H1 (cell line): ENCODE measurements at regions not wholly inside any gene's neighbourhood (a gene's known extent, or its start where the extent isn't known, plus 50 kb on each side); places are given as distances from the start of the nearest gene placed in this dataset.

Experiments used
- CHD1 ChIP-seq: IDR thresholded peaks from 2 replicates; pipeline ENCODE4 v1.6.1; 2012; ENCODE audit warnings: low read depth, low read length, improper control_type of control experiment
- EZH2 ChIP-seq: fragments of 200-600 bp; sonication (generic); IDR thresholded peaks from 2 replicates; pipeline ENCODE4 v1.7.1; 2012; ENCODE audit warnings: low read depth, mild to moderate bottlenecking, moderate library complexity, low read length, inconsistent platforms; ENCODE audit not compliant: severe bottlenecking
- JUND ChIP-seq: IDR thresholded peaks from 2 replicates; pipeline ENCODE4 v1.6.1; 2011; ENCODE audit warnings: mild to moderate bottlenecking, improper control_type of control experiment, low read length
- RBBP5 ChIP-seq: IDR thresholded peaks from 2 replicates; pipeline ENCODE4 v1.7.1; 2012; ENCODE audit warnings: low read depth, mild to moderate bottlenecking, inconsistent platforms, low read length, moderate library complexity, borderline replicate concordance
- TBP ChIP-seq: IDR thresholded peaks from 2 replicates; pipeline ENCODE4 v1.6.1; 2011; ENCODE audit warnings: low read depth, low read length, improper control_type of control experiment
- YY1 ChIP-seq: IDR thresholded peaks from 2 replicates; pipeline ENCODE4 v1.6.1; 2011; ENCODE audit warnings: low read depth, mild to moderate bottlenecking, low read length
- TF ChIP-seq, protein P1 (sequence below): IDR thresholded peaks from 2 replicates; pipeline ENCODE4 v1.6.1; 2011; ENCODE audit warnings: low read depth, mild to moderate bottlenecking, low read length; ENCODE audit not compliant: insufficient read depth
- TF ChIP-seq, protein P2 (sequence below), 3 experiments: IDR thresholded peaks; 1 replicate in 2 of 3; 2 replicates in 1 of 3; pipeline versions ENCODE4 v1.5.1 to v1.6.1; 2011; ENCODE audit warnings: low read length in 3 of 3, mild to moderate bottlenecking in 3 of 3, inconsistent platforms in 2 of 3, low read depth in 1 of 3, moderate library complexity in 1 of 3; ENCODE audit not compliant: insufficient read depth in 1 of 3; ENCODE audit errors: control extremely low read depth in 1 of 3

DNA sequence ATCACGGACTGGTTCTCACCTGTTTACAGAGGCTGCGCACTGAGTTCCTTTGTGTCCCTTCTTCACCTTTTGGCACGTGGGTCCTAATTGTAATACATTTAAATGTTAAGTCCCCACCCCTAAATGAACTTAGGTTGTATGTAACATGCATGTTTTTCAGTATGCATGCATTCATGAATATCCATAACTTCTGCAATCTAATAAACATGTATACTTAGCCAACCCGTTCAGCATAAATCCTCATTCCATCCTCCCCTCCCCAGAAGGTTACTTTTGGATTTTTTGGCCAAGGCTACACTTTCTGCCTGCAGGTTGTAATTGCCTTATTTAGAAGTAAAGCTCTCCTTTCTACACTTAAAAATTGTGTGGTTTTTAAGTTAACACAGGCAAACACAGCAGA lies 314.7 kb downstream of the SUCLG1 start:
- TF ChIP-seq EZH2, result no peak
- TF ChIP-seq, protein P1, sequence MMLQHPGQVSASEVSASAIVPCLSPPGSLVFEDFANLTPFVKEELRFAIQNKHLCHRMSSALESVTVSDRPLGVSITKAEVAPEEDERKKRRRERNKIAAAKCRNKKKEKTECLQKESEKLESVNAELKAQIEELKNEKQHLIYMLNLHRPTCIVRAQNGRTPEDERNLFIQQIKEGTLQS, result no peak
- TF ChIP-seq RBBP5, result no peak
- no peak for TF ChIP-seq JUND
- no peak for TF ChIP-seq CHD1
- no peak for TF ChIP-seq YY1
- no peak for TF ChIP-seq TBP
- TF ChIP-seq, protein P2, sequence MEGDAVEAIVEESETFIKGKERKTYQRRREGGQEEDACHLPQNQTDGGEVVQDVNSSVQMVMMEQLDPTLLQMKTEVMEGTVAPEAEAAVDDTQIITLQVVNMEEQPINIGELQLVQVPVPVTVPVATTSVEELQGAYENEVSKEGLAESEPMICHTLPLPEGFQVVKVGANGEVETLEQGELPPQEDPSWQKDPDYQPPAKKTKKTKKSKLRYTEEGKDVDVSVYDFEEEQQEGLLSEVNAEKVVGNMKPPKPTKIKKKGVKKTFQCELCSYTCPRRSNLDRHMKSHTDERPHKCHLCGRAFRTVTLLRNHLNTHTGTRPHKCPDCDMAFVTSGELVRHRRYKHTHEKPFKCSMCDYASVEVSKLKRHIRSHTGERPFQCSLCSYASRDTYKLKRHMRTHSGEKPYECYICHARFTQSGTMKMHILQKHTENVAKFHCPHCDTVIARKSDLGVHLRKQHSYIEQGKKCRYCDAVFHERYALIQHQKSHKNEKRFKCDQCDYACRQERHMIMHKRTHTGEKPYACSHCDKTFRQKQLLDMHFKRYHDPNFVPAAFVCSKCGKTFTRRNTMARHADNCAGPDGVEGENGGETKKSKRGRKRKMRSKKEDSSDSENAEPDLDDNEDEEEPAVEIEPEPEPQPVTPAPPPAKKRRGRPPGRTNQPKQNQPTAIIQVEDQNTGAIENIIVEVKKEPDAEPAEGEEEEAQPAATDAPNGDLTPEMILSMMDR (IDR thresholded peaks at IDR 0.05; ENCODE audit: control extremely low read depth in 1 of 3, insufficient read depth in 1 of 3, low read depth in 1 of 3, low read length in 3 of 3), result no peak
